Pulmonary artery endothelial cell (primary cell): ENCODE measurements at regions not wholly inside any gene's neighbourhood (a gene's known extent, or its start where the extent isn't known, plus 50 kb on each side); places are given as distances from the start of the nearest gene placed in this dataset.

ENCODE experiments used
- DNase-seq: peaks from one replicate; pipeline ENCODE4 v3.0.0-alpha.2; 2011; ENCODE audit warnings: low read depth, low spot score

GRCh38 chr14:32254952-32255679 lies 52.0 kb upstream of the RNU6-8 start:
- peak; percentile 19 for DNase-seq

- no peak for DNase-seq
Observed at GRCh38 chr14:32255789-32256188, 52.7 kb upstream of the RNU6-8 start.

- DNase-seq = no peak
Observed at GRCh38 chr14:32256576-32256975, 53.5 kb upstream of the RNU6-8 start.

GRCh38 chr14:32258336-32258993 lies 55.4 kb upstream of the RNU6-8 start:
- no peak for DNase-seq

GRCh38 chr14:32259368-32260013 lies 56.4 kb upstream of the RNU6-8 start:
- peak; percentile 20 for DNase-seq

GRCh38 chr14:32263939-32264567 lies 61.0 kb upstream of the RNU6-8 start:
- DNase-seq = no peak

- DNase-seq = no peak
Observed at GRCh38 chr14:32265584-32265983, 62.5 kb upstream of the RNU6-8 start.

GRCh38 chr14:32277998-32278397 lies 51.1 kb upstream of the AKAP6 start:
- DNase-seq = no peak
